SK-N-SH (cell line): ENCODE measurements at regions not wholly inside any gene's neighbourhood (a gene's known extent, or its start where the extent isn't known, plus 50 kb on each side); places are given as distances from the start of the nearest gene placed in this dataset.

Source experiments
- CTCF ChIA-PET: fragments of 300-600, 350-600 bp; formaldehyde crosslinking; extraction: SDS; loops from one replicate; lab custom pipeline; 2021; lab: Yijun Ruan, JAX
- POLR2A ChIA-PET: fragments of 350-600 bp; sonication (Branson Sonifier 250); formaldehyde crosslinking; extraction: SDS; loops from one replicate; lab custom pipeline; 2020; ENCODE audit warnings: antibody characterized with exemption, inconsistent platforms; lab: Yijun Ruan, JAX
- DNase-seq: peaks from one replicate; pipeline ENCODE4 v3.0.0; 2012
- H2AFZ ChIP-seq: fragments of 200-600 bp; sonication (generic); 2 replicates; pipeline ENCODE4 v1.8.1; 2016; ENCODE audit warnings: antibody characterized with exemption, mild to moderate bottlenecking, low read depth
- H3F3A ChIP-seq: fragments of 200-600 bp; sonication (generic); replicated peaks from 2 replicates; pipeline ENCODE3; 2016; ENCODE audit warnings: antibody characterized with exemption, mild to moderate bottlenecking; ENCODE audit not compliant: insufficient read depth
- H3K27ac ChIP-seq, 2 experiments: fragments of 200-500 bp in 1 of 2; fragments of 200-600 bp in 1 of 2; sonication (Bioruptor generic) in 1 of 2; sonication (generic), shearing (Covaris generic) in 1 of 2; 2 replicates each; pipeline versions ENCODE4 v1.5.1 to v1.6.1; 2014 to 2016; ENCODE audit warnings: low read depth in 2 of 2, inconsistent platforms in 1 of 2, low read length in 1 of 2, mild to moderate bottlenecking in 1 of 2, mixed read lengths in 1 of 2
- H3K27me3 ChIP-seq: fragments of 200-600 bp; sonication (generic), shearing (Covaris generic); 2 replicates; pipeline ENCODE4 v1.6.1; 2016; ENCODE audit warnings: mixed run types; ENCODE audit not compliant: insufficient read depth
- H3K36me3 ChIP-seq, 2 experiments: fragments of 200-500 bp in 1 of 2; fragments of 200-600 bp in 1 of 2; sonication (Bioruptor generic) in 1 of 2; sonication (generic) in 1 of 2; replicated peaks in 1 of 2; 2 replicates each; pipeline versions ENCODE3 to v1.5.1; 2014 to 2016; ENCODE audit warnings: low read length in 1 of 2, mild to moderate bottlenecking in 1 of 2; ENCODE audit not compliant: insufficient read depth in 2 of 2, control insufficient read depth in 1 of 2
- H3K4me1 ChIP-seq, 2 experiments: fragments of 200-500 bp in 1 of 2; fragments of 200-600 bp in 1 of 2; sonication (Bioruptor generic) in 1 of 2; sonication (generic), shearing (Covaris generic) in 1 of 2; 2 replicates each; pipeline versions ENCODE4 v1.5.1 to v1.6.1; 2014 to 2016; ENCODE audit warnings: low read depth in 1 of 2, low read length in 1 of 2, mixed run types in 1 of 2; ENCODE audit not compliant: insufficient read depth in 2 of 2, control insufficient read depth in 1 of 2
- H3K4me2 ChIP-seq: fragments of 200-600 bp; sonication (generic), shearing (Covaris generic); 2 replicates; pipeline ENCODE4 v1.6.1; 2017; ENCODE audit warnings: mixed run types
- H3K4me3 ChIP-seq, 2 experiments: fragments of 200-500 bp in 1 of 2; fragments of 200-600 bp in 1 of 2; sonication (Bioruptor generic) in 1 of 2; sonication (generic), shearing (Covaris generic) in 1 of 2; 2 replicates each; pipeline versions ENCODE4 v1.5.1 to v1.8.1; 2014 to 2016; ENCODE audit warnings: low read depth in 2 of 2, inconsistent platforms in 1 of 2, low read length in 1 of 2, mild to moderate bottlenecking in 1 of 2, mixed read lengths in 1 of 2, moderate library complexity in 1 of 2
- H3K79me2 ChIP-seq: fragments of 200-600 bp; sonication (generic); 2 replicates; pipeline ENCODE4 v1.8.1; 2017; ENCODE audit warnings: mild to moderate bottlenecking; ENCODE audit not compliant: insufficient read depth
- H3K9ac ChIP-seq: fragments of 200-600 bp; sonication (generic); 2 replicates; pipeline ENCODE4 v1.6.1; 2017; ENCODE audit warnings: mixed run types
- H3K9me2 ChIP-seq: fragments of 200-600 bp; sonication (generic); 2 replicates; pipeline ENCODE4 v1.6.1; 2017; ENCODE audit warnings: mixed run types
- H3K9me3 ChIP-seq: fragments of 200-600 bp; sonication (generic); 2 replicates; pipeline ENCODE4 v1.6.1; 2017; ENCODE audit warnings: mixed run types, mild to moderate bottlenecking, moderate library complexity
- H4K20me1 ChIP-seq: fragments of 200-600 bp; sonication (generic); 2 replicates; pipeline ENCODE4 v1.6.1; 2017; ENCODE audit warnings: mild to moderate bottlenecking, mixed run types; ENCODE audit not compliant: insufficient read depth
- ELF1 ChIP-seq: IDR thresholded peaks from 2 replicates; pipeline ENCODE4 v1.4.0; 2012
- FOSL2 ChIP-seq: IDR thresholded peaks from 2 replicates; pipeline ENCODE4 v1.4.0; 2012; ENCODE audit warnings: low read depth, mild to moderate bottlenecking, moderate library complexity, borderline replicate concordance
- FOXJ3 ChIP-seq: sonication (generic); formaldehyde crosslinking; IDR thresholded peaks from 2 replicates; pipeline ENCODE4 v1.5.1; 2020; ENCODE audit warnings: mild to moderate bottlenecking, missing genetic modification reagents
- GABPA ChIP-seq: IDR thresholded peaks from 2 replicates; pipeline ENCODE4 v1.4.0; 2012; ENCODE audit warnings: low read depth, mild to moderate bottlenecking
- GATA2 ChIP-seq: sonication (generic); formaldehyde crosslinking; IDR thresholded peaks from 2 replicates; pipeline ENCODE4 v1.5.0; 2020; ENCODE audit warnings: mild to moderate bottlenecking, missing genetic modification reagents
- JUND ChIP-seq: IDR thresholded peaks from 2 replicates; pipeline ENCODE4 v1.4.0; 2012
- MEF2A ChIP-seq: IDR thresholded peaks from 2 replicates; pipeline ENCODE4 v1.4.0; 2012; ENCODE audit warnings: low read depth, borderline replicate concordance
- MXI1 ChIP-seq: IDR thresholded peaks from 2 replicates; pipeline ENCODE4 v1.6.1; 2012; ENCODE audit warnings: mild to moderate bottlenecking, low read depth, low read length, improper control_type of control experiment
- RFX5 ChIP-seq: IDR thresholded peaks from 2 replicates; pipeline ENCODE4 v1.6.1; 2012; ENCODE audit warnings: mild to moderate bottlenecking, improper control_type of control experiment, low read length
- RXRA ChIP-seq: IDR thresholded peaks from 2 replicates; pipeline ENCODE4 v1.4.0; 2012; ENCODE audit warnings: low read depth, mild to moderate bottlenecking, borderline replicate concordance
- SIN3A ChIP-seq: IDR thresholded peaks from 2 replicates; pipeline ENCODE4 v1.6.1; 2012; ENCODE audit warnings: low read depth, mild to moderate bottlenecking, low read length, moderate library complexity, borderline replicate concordance
- TCF12 ChIP-seq: IDR thresholded peaks from 2 replicates; pipeline ENCODE4 v1.4.0; 2012
- WGBS: methylation state at CpG from one replicate; pipeline ENCODE4 v1.1.6; 2017; ENCODE audit warnings: low lambda C conversion rate; 5-methylcytosine and 5-hydroxymethylcytosine counted together
- TF ChIP-seq, protein P1 (sequence below): IDR thresholded peaks from 2 replicates; pipeline ENCODE4; 2012
- TF ChIP-seq, protein P2 (sequence below): IDR thresholded peaks from 2 replicates; pipeline ENCODE4 v1.4.0; 2012; ENCODE audit warnings: low read depth, borderline replicate concordance
- TF ChIP-seq, protein P3 (sequence below): IDR thresholded peaks from 2 replicates; pipeline ENCODE4 v1.4.0; 2012; ENCODE audit warnings: low read depth, borderline replicate concordance
- TF ChIP-seq, protein P4 (sequence below): fragments of 150-350 bp; IDR thresholded peaks from 2 replicates; pipeline ENCODE4 v1.6.1; 2016; ENCODE audit warnings: mild to moderate bottlenecking, low read depth, low read length
- TF ChIP-seq, protein P5 (sequence below): IDR thresholded peaks from 2 replicates; pipeline ENCODE4 v1.4.0; 2012; ENCODE audit warnings: low read depth

- Histone ChIP-seq H3K4me2 (no peak overlapping the region), H4K20me1 (no peaks in the 10 kb centered on the region), H3K4me1 (peaks cover 0 to 9% of the 10 kb centered on the region in 2 experiments; a peak in 2 of 4 replicates), H3K9me3 (no peaks in the 10 kb centered on the region), H3K79me2 (no peaks in the 10 kb centered on the region), H3K27ac (no peak overlapping the region), H3K9ac (no peak overlapping the region), H3K4me3 (no peak overlapping the region), H3K36me3 (no peaks in the 10 kb centered on the region), H2AFZ (no peak overlapping the region), H3F3A (peaks cover 8% of the 10 kb centered on the region), H3K27me3 (no peaks in the 10 kb centered on the region), H3K9me2 (no peaks in the 10 kb centered on the region)
- 96% methylated on average over 3 of the region's 3 CpGs for WGBS
- POLR2A ChIA-PET: no interaction called here
- TF ChIP-seq ELF1: no peak
- TF ChIP-seq, protein P1, sequence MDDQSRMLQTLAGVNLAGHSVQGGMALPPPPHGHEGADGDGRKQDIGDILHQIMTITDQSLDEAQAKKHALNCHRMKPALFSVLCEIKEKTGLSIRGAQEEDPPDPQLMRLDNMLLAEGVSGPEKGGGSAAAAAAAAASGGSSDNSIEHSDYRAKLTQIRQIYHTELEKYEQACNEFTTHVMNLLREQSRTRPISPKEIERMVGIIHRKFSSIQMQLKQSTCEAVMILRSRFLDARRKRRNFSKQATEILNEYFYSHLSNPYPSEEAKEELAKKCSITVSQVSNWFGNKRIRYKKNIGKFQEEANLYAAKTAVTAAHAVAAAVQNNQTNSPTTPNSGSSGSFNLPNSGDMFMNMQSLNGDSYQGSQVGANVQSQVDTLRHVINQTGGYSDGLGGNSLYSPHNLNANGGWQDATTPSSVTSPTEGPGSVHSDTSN: no peak
- TF ChIP-seq RXRA: no peak
- TF ChIP-seq, protein P2, sequence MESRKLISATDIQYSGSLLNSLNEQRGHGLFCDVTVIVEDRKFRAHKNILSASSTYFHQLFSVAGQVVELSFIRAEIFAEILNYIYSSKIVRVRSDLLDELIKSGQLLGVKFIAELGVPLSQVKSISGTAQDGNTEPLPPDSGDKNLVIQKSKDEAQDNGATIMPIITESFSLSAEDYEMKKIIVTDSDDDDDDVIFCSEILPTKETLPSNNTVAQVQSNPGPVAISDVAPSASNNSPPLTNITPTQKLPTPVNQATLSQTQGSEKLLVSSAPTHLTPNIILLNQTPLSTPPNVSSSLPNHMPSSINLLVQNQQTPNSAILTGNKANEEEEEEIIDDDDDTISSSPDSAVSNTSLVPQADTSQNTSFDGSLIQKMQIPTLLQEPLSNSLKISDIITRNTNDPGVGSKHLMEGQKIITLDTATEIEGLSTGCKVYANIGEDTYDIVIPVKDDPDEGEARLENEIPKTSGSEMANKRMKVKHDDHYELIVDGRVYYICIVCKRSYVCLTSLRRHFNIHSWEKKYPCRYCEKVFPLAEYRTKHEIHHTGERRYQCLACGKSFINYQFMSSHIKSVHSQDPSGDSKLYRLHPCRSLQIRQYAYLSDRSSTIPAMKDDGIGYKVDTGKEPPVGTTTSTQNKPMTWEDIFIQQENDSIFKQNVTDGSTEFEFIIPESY: no peak
- TF ChIP-seq SIN3A: no peak
- no peak for TF ChIP-seq MXI1
- no peak for TF ChIP-seq MEF2A
- no peak for TF ChIP-seq GABPA
- TF ChIP-seq, protein P3, sequence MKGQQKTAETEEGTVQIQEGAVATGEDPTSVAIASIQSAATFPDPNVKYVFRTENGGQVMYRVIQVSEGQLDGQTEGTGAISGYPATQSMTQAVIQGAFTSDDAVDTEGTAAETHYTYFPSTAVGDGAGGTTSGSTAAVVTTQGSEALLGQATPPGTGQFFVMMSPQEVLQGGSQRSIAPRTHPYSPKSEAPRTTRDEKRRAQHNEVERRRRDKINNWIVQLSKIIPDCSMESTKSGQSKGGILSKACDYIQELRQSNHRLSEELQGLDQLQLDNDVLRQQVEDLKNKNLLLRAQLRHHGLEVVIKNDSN: no peak
- TF ChIP-seq TCF12: no peak
- no peak for TF ChIP-seq RFX5
- TF ChIP-seq FOXJ3 (CRISPR knock-in tag): no peak
- TF ChIP-seq, protein P4, sequence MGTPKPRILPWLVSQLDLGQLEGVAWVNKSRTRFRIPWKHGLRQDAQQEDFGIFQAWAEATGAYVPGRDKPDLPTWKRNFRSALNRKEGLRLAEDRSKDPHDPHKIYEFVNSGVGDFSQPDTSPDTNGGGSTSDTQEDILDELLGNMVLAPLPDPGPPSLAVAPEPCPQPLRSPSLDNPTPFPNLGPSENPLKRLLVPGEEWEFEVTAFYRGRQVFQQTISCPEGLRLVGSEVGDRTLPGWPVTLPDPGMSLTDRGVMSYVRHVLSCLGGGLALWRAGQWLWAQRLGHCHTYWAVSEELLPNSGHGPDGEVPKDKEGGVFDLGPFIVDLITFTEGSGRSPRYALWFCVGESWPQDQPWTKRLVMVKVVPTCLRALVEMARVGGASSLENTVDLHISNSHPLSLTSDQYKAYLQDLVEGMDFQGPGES: no peak
- TF ChIP-seq GATA2: no peak
- TF ChIP-seq FOSL2: no peak
- no peak for TF ChIP-seq JUND
- TF ChIP-seq, protein P5, sequence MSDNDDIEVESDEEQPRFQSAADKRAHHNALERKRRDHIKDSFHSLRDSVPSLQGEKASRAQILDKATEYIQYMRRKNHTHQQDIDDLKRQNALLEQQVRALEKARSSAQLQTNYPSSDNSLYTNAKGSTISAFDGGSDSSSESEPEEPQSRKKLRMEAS: no peak
- DNase-seq: no peak
- CTCF ChIA-PET: no interaction called here
Measured at GRCh38 chr6:12478921-12479320, 188.8 kb downstream of the EDN1 start.
